B cell (primary cell): ENCODE measurements at regions not wholly inside any gene's neighbourhood (a gene's known extent, or its start where the extent isn't known, plus 50 kb on each side); places are given as distances from the start of the nearest gene placed in this dataset.

Experiments
- ATAC-seq: fragments of 200-7000 bp; cut with Tn5 transposase; one replicate; pipeline ENCODE4 v1.10.0; 2021; ENCODE audit warnings: low read depth, mild to moderate bottlenecking, moderate number of reproducible peaks, moderate library complexity
- CTCF ChIA-PET: fragments of 350-600 bp; sonication (Branson Sonifier 250); formaldehyde crosslinking; loops from one replicate; lab custom pipeline; 2021; ENCODE audit warnings: antibody characterized with exemption, inconsistent platforms; lab: Charles Lee
- POLR2A ChIA-PET: fragments of 350-600 bp; sonication (Branson Sonifier 250); formaldehyde crosslinking; loops from one replicate; lab custom pipeline; 2021; ENCODE audit warnings: antibody characterized with exemption; lab: Charles Lee
- DNase-seq: peaks from one replicate; pipeline ENCODE4 v3.0.0; 2013
- H2AFZ ChIP-seq: 2 replicates; pipeline ENCODE4 v1.6.1; 2012; ENCODE audit warnings: mild to moderate bottlenecking, low read depth, low read length; ENCODE audit not compliant: insufficient read depth, poor library complexity, severe bottlenecking
- H3K27ac ChIP-seq, 2 donors: 1 replicate in 1 of 2; 2 replicates in 1 of 2; pipeline ENCODE4 v1.5.1; 2012 to 2013; ENCODE audit warnings: low read length in 2 of 2, mild to moderate bottlenecking in 2 of 2, moderate library complexity in 1 of 2
- H3K27me3 ChIP-seq, 4 experiments: fragments of 200-600 bp in 1 of 4; sonication (generic) in 1 of 4; replicated peaks in 1 of 4; 1 replicate in 2 of 4; 2 replicates in 2 of 4; pipeline versions ENCODE4 v1.6.1 to v1.7.0; 2013 to 2016; ENCODE audit warnings: low read length in 3 of 4, mild to moderate bottlenecking in 2 of 4, mixed read lengths in 1 of 4, moderate library complexity in 1 of 4; ENCODE audit not compliant: insufficient read depth in 4 of 4, control insufficient read depth in 3 of 4; ENCODE audit errors: control extremely low read depth in 1 of 4
- H3K36me3 ChIP-seq, 2 experiments: replicated peaks in 1 of 2; 1 replicate in 1 of 2; 2 replicates in 1 of 2; pipeline versions ENCODE4 v1.6.1 to v1.7.1; 2013; ENCODE audit warnings: low read length in 1 of 2; ENCODE audit not compliant: insufficient read depth in 2 of 2, control insufficient read depth in 1 of 2; ENCODE audit errors: control extremely low read depth in 1 of 2, extremely low read depth in 1 of 2
- H3K4me1 ChIP-seq, 2 donors: fragments of 200-600 bp in 1 of 2; sonication (generic) in 1 of 2; 1 replicate in 1 of 2; 2 replicates in 1 of 2; pipeline versions ENCODE4 v1.5.1 to v1.6.1; 2013 to 2017; ENCODE audit warnings: low read length in 2 of 2; ENCODE audit not compliant: control insufficient read depth in 2 of 2, insufficient read depth in 2 of 2
- H3K4me2 ChIP-seq: replicated peaks from 2 replicates; pipeline ENCODE3; 2012; ENCODE audit warnings: mild to moderate bottlenecking, low read depth, low read length; ENCODE audit not compliant: poor library complexity, severe bottlenecking
- H3K4me3 ChIP-seq, 5 experiments: fragments of 200-600 bp in 1 of 5; sonication (generic) in 1 of 5; 1 replicate in 3 of 5; 2 replicates in 2 of 5; pipeline versions ENCODE4 v1.5.1 to v1.7.0; 2011 to 2016; ENCODE audit warnings: low read length in 4 of 5, mild to moderate bottlenecking in 4 of 5, low read depth in 2 of 5, control low read depth in 1 of 5, moderate library complexity in 1 of 5; ENCODE audit not compliant: insufficient read depth in 1 of 5; ENCODE audit errors: control extremely low read depth in 1 of 5, extremely low read depth in 1 of 5
- H3K79me2 ChIP-seq: fragments of 200-600 bp; sonication (generic); one replicate; pipeline ENCODE4 v1.6.0; 2016; ENCODE audit warnings: low read length; ENCODE audit not compliant: control insufficient read depth, insufficient read depth
- H3K9ac ChIP-seq: fragments of 200-600 bp; sonication (generic); 2 replicates; pipeline ENCODE4 v1.6.1; 2017; ENCODE audit warnings: mild to moderate bottlenecking, low read length, moderate library complexity
- H3K9me3 ChIP-seq, 3 donors: one replicate each; pipeline versions ENCODE4 v1.6.1 to v1.7.1; 2013; ENCODE audit warnings: low read length in 2 of 3; ENCODE audit not compliant: control insufficient read depth in 2 of 3, insufficient read depth in 1 of 3; ENCODE audit errors: control extremely low read depth in 1 of 3
- H4K20me1 ChIP-seq: 2 replicates; pipeline ENCODE4 v1.6.0; 2012; ENCODE audit warnings: mild to moderate bottlenecking, low read length; ENCODE audit not compliant: insufficient read depth, control insufficient read depth, poor library complexity, severe bottlenecking
- H3K27ac Mint-ChIP-seq: one replicate; pipeline ENCODE4 v1.8.0; 2021; ENCODE audit warnings: mixed read lengths
- H3K27me3 Mint-ChIP-seq: one replicate; pipeline ENCODE4 v1.8.0; 2021; ENCODE audit warnings: mixed read lengths
- H3K4me1 Mint-ChIP-seq: one replicate; pipeline ENCODE4 v1.8.0; 2021; ENCODE audit warnings: mixed read lengths
- H3K4me3 Mint-ChIP-seq: one replicate; pipeline ENCODE4 v1.8.0; 2021; ENCODE audit warnings: mixed read lengths
- H3K9me3 Mint-ChIP-seq: one replicate; pipeline ENCODE4 v1.8.0; 2022; ENCODE audit warnings: mixed read lengths; ENCODE audit not compliant: insufficient read depth
- EZH2 ChIP-seq: IDR thresholded peaks from 2 replicates; pipeline ENCODE4 v1.6.1; 2012; ENCODE audit warnings: borderline replicate concordance, low read depth, mild to moderate bottlenecking, moderate library complexity, low read length; ENCODE audit not compliant: insufficient read depth, poor library complexity, severe bottlenecking
- WGBS: methylation state at CpG from one replicate; pipeline ENCODE4 v1.1.5; 2013; ENCODE audit warnings: missing lambda C conversion rate; ENCODE audit not compliant: insufficient coverage; 5-methylcytosine and 5-hydroxymethylcytosine counted together
- intact Hi-C: fragments of 100-400 bp; cut with micrococcal nuclease; formaldehyde crosslinking; loops from one replicate; pipeline ENCODE4 v1.10.0; 2022
- TF ChIP-seq, protein P1 (sequence below): fragments of 200-600 bp; IDR thresholded peaks from one replicate; pipeline ENCODE4 v1.8.0; 2022; ENCODE audit warnings: antibody characterized with exemption, mild to moderate bottlenecking

DNA sequence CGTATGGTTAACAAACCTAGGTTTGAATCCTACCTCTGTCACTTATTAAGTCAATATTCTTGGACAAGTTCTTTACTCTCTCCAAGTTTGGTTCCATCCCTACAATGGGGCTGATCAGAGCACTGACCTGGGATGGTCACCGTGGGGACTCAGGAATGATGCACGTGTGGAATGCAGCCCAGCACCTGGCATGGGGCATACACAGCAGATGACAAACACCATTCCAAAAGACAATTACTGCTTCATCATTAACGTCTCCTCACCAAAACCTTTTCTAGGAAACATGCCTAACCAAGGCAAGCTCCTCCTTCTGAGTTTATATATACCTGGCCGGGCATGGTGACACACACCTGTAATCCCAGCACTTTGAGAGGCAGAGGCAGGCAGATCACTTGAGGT lies 532.9 kb upstream of the ID2 start:
- DNase-seq, result no peak
- peaks cover 13% of the 10 kb centered on the region for H3K4me1 Mint-ChIP-seq
- no peaks in the 10 kb centered on the region for H3K9me3 Mint-ChIP-seq
- H3K4me3 ChIP-seq, result no peak overlapping the region
- intact Hi-C loops, result no loop called here
- H3K79me2 ChIP-seq, result no peaks in the 10 kb centered on the region
- H3K4me2 ChIP-seq, result no peak overlapping the region
- ChIA-PET CTCF (no interaction called here), POLR2A (no interaction called here)
- H2AFZ ChIP-seq, result no peak overlapping the region
- ATAC-seq, result no peak
- H3K4me1 ChIP-seq, result peaks cover 10 to 12% of the 10 kb centered on the region in 2 donors
- H3K36me3 ChIP-seq, result no peaks in the 10 kb centered on the region
- H3K27ac Mint-ChIP-seq, result no peak overlapping the region
- no peak overlapping the region for H3K4me3 Mint-ChIP-seq
- H3K27me3 Mint-ChIP-seq, result peaks cover 50% of the 10 kb centered on the region
- H3K9ac ChIP-seq, result no peak overlapping the region
- TF ChIP-seq, protein P1, sequence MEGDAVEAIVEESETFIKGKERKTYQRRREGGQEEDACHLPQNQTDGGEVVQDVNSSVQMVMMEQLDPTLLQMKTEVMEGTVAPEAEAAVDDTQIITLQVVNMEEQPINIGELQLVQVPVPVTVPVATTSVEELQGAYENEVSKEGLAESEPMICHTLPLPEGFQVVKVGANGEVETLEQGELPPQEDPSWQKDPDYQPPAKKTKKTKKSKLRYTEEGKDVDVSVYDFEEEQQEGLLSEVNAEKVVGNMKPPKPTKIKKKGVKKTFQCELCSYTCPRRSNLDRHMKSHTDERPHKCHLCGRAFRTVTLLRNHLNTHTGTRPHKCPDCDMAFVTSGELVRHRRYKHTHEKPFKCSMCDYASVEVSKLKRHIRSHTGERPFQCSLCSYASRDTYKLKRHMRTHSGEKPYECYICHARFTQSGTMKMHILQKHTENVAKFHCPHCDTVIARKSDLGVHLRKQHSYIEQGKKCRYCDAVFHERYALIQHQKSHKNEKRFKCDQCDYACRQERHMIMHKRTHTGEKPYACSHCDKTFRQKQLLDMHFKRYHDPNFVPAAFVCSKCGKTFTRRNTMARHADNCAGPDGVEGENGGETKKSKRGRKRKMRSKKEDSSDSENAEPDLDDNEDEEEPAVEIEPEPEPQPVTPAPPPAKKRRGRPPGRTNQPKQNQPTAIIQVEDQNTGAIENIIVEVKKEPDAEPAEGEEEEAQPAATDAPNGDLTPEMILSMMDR, result no peak
- no peak for TF ChIP-seq EZH2
- H3K9me3 ChIP-seq, result no peaks in the 10 kb centered on the region
- no peaks in the 10 kb centered on the region for H4K20me1 ChIP-seq
- peaks cover 0 to 17% (median 10%) of the 10 kb centered on the region in 4 experiments for H3K27me3 ChIP-seq
- no peak overlapping the region for H3K27ac ChIP-seq
- 100% methylated on average over 4 of the region's 5 CpGs for WGBS

DNA sequence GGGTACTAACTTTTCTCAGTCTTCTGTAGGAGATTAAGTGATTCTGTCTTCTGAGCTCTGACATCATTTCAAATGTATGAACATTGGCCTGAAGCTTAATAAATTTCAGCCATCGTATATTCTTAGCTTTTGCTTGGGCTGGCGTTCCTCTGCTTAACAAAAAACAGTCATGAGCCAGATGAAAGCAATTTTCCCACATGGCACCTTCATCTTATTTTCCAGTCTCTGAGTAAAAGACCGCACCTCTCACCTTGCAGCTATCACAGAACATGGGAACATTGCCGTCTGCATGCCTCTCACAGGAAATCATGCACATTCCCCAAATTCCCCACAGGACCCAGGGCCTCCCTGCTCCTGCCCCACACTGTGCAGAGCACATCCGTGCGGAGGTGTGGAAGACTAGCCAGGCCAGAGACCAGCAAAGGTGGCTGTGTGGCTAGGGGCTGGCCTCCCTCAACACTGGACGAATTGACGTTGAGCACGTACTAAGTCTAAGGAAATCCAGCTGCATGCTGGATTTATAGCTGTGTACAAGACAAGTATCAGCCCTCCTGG lies 531.8 kb upstream of the ID2 start:
- H4K20me1 ChIP-seq, result no peaks in the 10 kb centered on the region
- no peak for TF ChIP-seq EZH2
- TF ChIP-seq, protein P1, result no peak

More for the DNA sequence above, 531.8 kb upstream of the ID2 start:
- Histone ChIP-seq H3K27me3 (peaks cover 0 to 18% (median 14%) of the 10 kb centered on the region in 4 experiments), H2AFZ (no peak overlapping the region), H3K4me3 (no peak overlapping the region), H3K9ac (no peak overlapping the region), H3K4me1 (peaks cover 10 to 18% of the 10 kb centered on the region in 2 donors), H3K36me3 (no peaks in the 10 kb centered on the region), H3K9me3 (no peaks in the 10 kb centered on the region), H3K27ac (no peak overlapping the region), H3K4me2 (no peak overlapping the region), H3K79me2 (no peaks in the 10 kb centered on the region)
- 97% methylated on average over 9 of the region's 9 CpGs for WGBS
- Mint-ChIP-seq H3K4me1 (peaks cover 16% of the 10 kb centered on the region), H3K4me3 (no peak overlapping the region), H3K27ac (no peak overlapping the region), H3K9me3 (no peaks in the 10 kb centered on the region), H3K27me3 (peaks cover 50% of the 10 kb centered on the region)
- intact Hi-C loops, result no loop called here
- CTCF ChIA-PET, result no interaction called here
- POLR2A ChIA-PET, result interaction anchor here (0.6 kb wide), 1 partner anchor 964 kb away, joined by 3 read pairs; no protein-coding TSS in a partner anchor
- ATAC-seq, result no peak
- DNase-seq, result no peak
